ENCODE measurements at regions not wholly inside any gene's neighbourhood (a gene's known extent, or its start where the extent isn't known, plus 50 kb on each side); places are given as distances from the start of the nearest gene placed in this dataset.

DNA sequence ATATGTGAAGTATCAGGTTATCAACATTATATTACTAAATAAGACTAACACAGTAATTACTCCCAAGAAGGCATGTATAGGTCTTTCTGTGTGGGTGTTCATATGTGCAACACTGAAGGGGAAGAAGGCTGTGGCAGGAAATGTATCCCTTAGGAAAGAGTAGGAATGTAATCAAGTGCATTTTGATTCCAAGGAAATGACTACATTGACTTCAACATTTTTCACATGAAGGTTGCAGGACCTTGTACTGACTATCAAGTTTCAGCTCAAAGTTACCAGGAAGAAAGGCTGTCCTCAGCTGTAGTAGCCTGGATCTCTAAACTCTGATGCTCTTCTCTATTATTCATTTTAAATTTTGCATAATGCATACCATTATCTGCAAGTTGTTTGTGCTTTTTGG, 680.8 kb downstream of the NYAP2 start:
- no peak for DNase-seq (ENCODE audit: low read depth in 1 of 2, low spot score in 1 of 2)
- in situ Hi-C loops (cut with HindIII; ENCODE audit: low pct_unique_long_range_greater_than_20kb, low sequenced_read_pairs): no loop called here
- no peak for TF ChIP-seq JUND (IDR thresholded peaks at IDR 0.05; ENCODE audit: low read depth)

GRCh38 chr2:226079671-226080181, 680.2 kb downstream of the NYAP2 start:
- no peak for DNase-seq (ENCODE audit: low read depth in 1 of 2, low spot score in 1 of 2)
- in situ Hi-C loops (cut with HindIII; ENCODE audit: low pct_unique_long_range_greater_than_20kb, low sequenced_read_pairs): no loop called here

GRCh38 chr2:226079196-226079595, 679.7 kb downstream of the NYAP2 start:
- no peak for DNase-seq (ENCODE audit: low read depth in 1 of 2, low spot score in 1 of 2)
- TF ChIP-seq JUND (IDR thresholded peaks at IDR 0.05; ENCODE audit: low read depth): no peak
- in situ Hi-C loops (cut with HindIII; ENCODE audit: low pct_unique_long_range_greater_than_20kb, low sequenced_read_pairs): no loop called here

More at GRCh38 chr2:226079671-226080181, 680.2 kb downstream of the NYAP2 start:
- TF ChIP-seq JUND (IDR thresholded peaks at IDR 0.05; ENCODE audit: low read depth): no peak

- no peak for DNase-seq (ENCODE audit: low read depth in 1 of 2, low spot score in 1 of 2)
- in situ Hi-C loops (cut with HindIII; ENCODE audit: low pct_unique_long_range_greater_than_20kb, low sequenced_read_pairs): no loop called here
- no peak for TF ChIP-seq JUND (IDR thresholded peaks at IDR 0.05; ENCODE audit: low read depth)
Observed at GRCh38 chr2:226078666-226079065, 679.2 kb downstream of the NYAP2 start.

DNA sequence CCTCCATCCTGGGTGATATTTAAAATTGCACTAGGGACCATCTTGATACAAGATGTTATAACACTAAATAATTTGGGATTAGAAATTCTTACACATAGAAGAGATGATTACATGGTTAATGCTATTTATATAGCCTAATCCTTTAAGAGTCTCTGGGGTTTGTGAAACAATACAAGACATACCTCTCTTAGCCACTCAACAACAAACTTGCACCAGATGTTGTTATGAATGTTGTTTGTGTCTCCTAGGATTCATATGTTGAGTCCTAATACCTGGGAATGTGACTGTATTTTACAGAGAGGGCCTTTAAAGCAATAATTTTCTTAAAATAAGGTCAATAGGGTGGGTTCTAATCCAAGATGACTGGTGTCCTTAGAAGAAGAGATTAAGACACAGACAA, 678.3 kb downstream of the NYAP2 start:
- TF ChIP-seq JUND (IDR thresholded peaks at IDR 0.05; ENCODE audit: low read depth): no peak
- in situ Hi-C loops (cut with HindIII; ENCODE audit: low pct_unique_long_range_greater_than_20kb, low sequenced_read_pairs): no loop called here
- no peak for DNase-seq (ENCODE audit: low read depth in 1 of 2, low spot score in 1 of 2)

DNA sequence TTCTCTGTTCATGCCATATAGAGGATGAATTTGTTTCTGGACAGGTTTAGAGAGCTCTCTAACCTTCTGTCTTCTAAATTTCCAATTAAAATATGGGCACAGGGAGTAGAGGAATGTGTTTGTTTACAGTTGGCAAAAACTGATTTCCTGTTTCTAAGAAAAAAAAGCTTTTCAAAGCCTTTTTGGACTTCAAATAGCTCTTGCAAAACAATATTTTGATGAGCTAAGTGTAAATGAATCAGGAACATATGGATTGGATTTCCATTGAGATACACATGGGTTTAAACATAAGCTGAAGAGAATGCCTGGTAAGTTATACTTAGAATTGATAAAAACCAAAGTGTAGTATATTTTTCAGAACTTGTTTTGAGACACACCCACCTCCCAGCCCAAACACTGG, 677.5 kb downstream of the NYAP2 start:
- in situ Hi-C loops (cut with HindIII; ENCODE audit: low pct_unique_long_range_greater_than_20kb, low sequenced_read_pairs): no loop called here
- no peak for TF ChIP-seq JUND (IDR thresholded peaks at IDR 0.05; ENCODE audit: low read depth)

DNA sequence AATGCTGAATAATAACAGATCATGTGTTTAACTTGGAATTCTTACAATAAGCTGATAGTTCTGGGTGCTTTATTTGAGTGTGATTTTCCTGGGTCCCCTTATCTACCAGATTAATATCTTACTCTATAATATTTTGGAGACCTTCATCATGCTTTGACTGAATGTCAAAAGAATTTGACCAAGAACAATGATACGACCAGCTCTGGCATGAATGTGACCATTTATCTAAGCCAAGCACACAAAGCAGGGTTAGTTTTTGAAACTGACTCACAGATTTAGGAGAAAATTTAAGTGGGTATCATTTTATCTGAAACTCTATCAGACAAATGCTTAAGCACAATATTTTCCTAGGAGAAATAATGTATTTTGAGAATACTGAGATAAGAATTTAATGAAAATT, 677.0 kb downstream of the NYAP2 start:
- in situ Hi-C loops (cut with HindIII; ENCODE audit: low pct_unique_long_range_greater_than_20kb, low sequenced_read_pairs): no loop called here
- DNase-seq (ENCODE audit: low read depth in 1 of 2, low spot score in 1 of 2): no peak
- TF ChIP-seq JUND (IDR thresholded peaks at IDR 0.05; ENCODE audit: low read depth): no peak

More for the DNA sequence above, 677.5 kb downstream of the NYAP2 start:
- no peak for DNase-seq (ENCODE audit: low read depth in 1 of 2, low spot score in 1 of 2)

DNA sequence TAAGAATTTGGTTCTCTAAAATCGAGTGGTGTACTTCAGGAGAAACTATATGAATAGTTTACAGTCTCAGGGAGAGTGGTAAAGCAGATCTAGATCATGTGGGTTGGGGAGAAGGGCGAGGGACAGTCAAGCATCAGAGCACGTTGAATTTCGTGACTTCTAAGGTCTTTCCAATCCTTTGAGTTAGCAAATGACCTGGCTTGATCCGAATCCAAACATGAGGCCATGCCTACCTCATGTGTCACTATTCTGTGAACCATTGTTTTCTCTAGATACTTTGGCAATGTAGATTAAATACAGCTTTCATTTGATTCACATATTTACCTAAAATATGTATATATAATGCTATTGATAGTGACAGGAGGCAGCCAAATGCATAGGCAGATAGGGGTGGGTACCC, 674.9 kb downstream of the NYAP2 start:
- no peak for DNase-seq (ENCODE audit: low read depth in 1 of 2, low spot score in 1 of 2)
- in situ Hi-C loops (cut with HindIII; ENCODE audit: low pct_unique_long_range_greater_than_20kb, low sequenced_read_pairs): no loop called here
- no peak for TF ChIP-seq JUND (IDR thresholded peaks at IDR 0.05; ENCODE audit: low read depth)

- DNase-seq (ENCODE audit: low read depth in 1 of 2, low spot score in 1 of 2): no peak
- no peak for TF ChIP-seq JUND (IDR thresholded peaks at IDR 0.05; ENCODE audit: low read depth)
- in situ Hi-C loops (cut with HindIII; ENCODE audit: low pct_unique_long_range_greater_than_20kb, low sequenced_read_pairs): no loop called here
Observed at GRCh38 chr2:226073496-226074160, 674.1 kb downstream of the NYAP2 start.

GRCh38 chr2:226066873-226067272, 667.4 kb downstream of the NYAP2 start:
- in situ Hi-C loops (cut with HindIII; ENCODE audit: low pct_unique_long_range_greater_than_20kb, low sequenced_read_pairs): no loop called here
- DNase-seq (ENCODE audit: low read depth in 1 of 2, low spot score in 1 of 2): no peak
- TF ChIP-seq JUND (IDR thresholded peaks at IDR 0.05; ENCODE audit: low read depth): no peak

- DNase-seq (ENCODE audit: low read depth in 1 of 2, low spot score in 1 of 2): no peak
- in situ Hi-C loops (cut with HindIII; ENCODE audit: low pct_unique_long_range_greater_than_20kb, low sequenced_read_pairs): no loop called here
- TF ChIP-seq JUND (IDR thresholded peaks at IDR 0.05; ENCODE audit: low read depth): no peak
Observed at GRCh38 chr2:226066391-226066790, 666.9 kb downstream of the NYAP2 start.

DNA sequence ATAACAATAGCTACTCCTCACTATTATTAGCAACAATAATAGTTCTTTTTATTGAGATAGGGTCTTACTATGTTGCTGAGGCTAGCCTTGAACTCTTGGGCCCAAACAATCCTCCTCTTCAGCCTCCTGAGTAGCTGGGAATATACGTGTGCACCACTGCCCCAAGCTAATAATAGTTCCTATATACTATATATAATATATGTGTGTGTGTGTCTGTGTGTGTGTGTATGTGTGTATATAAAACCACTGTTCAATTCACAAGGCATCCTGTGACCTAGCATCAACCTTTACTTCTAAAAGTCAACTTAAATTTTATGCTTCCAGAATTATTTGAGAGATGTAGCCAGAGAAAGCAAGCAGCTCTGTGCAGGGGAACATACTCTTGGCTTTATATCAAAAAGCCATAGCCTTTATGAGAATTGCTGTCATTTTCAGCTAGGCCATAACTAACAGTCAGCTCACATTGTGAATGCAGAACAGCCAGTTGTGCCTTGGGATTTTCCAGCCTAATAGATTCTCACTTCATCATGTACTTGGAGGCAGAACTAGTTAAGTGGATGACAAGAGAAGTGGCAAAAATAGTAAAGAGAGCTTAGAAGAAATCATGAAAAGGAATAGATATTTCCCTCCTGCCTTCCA, 665.5 kb downstream of the NYAP2 start:
- TF ChIP-seq JUND (IDR thresholded peaks at IDR 0.05; ENCODE audit: low read depth): no peak
- DNase-seq (ENCODE audit: low read depth in 1 of 2, low spot score in 1 of 2): no peak
- in situ Hi-C loops (cut with HindIII; ENCODE audit: low pct_unique_long_range_greater_than_20kb, low sequenced_read_pairs): no loop called here

GRCh38 chr2:226063704-226064440, 664.4 kb downstream of the NYAP2 start:
- in situ Hi-C loops (cut with HindIII; ENCODE audit: low pct_unique_long_range_greater_than_20kb, low sequenced_read_pairs): no loop called here
- TF ChIP-seq JUND (IDR thresholded peaks at IDR 0.05; ENCODE audit: low read depth): no peak
- no peak for DNase-seq (ENCODE audit: low read depth in 1 of 2, low spot score in 1 of 2)

All from T47D (cell line).